Neuronal stem cell (in vitro differentiated cells): ENCODE measurements at regions not wholly inside any gene's neighbourhood (a gene's known extent, or its start where the extent isn't known, plus 50 kb on each side); places are given as distances from the start of the nearest gene placed in this dataset.
A peak's percentile ranks its signal among the peaks of the same experiment; 100 is the strongest.

ENCODE experiments used
- DNase-seq: peaks from one replicate; pipeline ENCODE4 v3.0.0-alpha.2; 2013; ENCODE audit warnings: low spot score
- H2AFZ ChIP-seq: one replicate; pipeline ENCODE4 v1.6.1; 2013; ENCODE audit warnings: mild to moderate bottlenecking, low read length, inconsistent platforms
- H2AK5ac ChIP-seq: 2 replicates; pipeline ENCODE4 v1.6.1; 2013; ENCODE audit warnings: low read depth, mild to moderate bottlenecking, inconsistent platforms, low read length, moderate library complexity, mixed read lengths
- H2BK120ac ChIP-seq: 2 replicates; pipeline ENCODE4 v1.6.1; 2013; ENCODE audit warnings: low read depth, mild to moderate bottlenecking, inconsistent platforms, low read length, moderate library complexity, mixed read lengths
- H2BK12ac ChIP-seq: one replicate; pipeline ENCODE4 v1.6.1; 2013; ENCODE audit warnings: low read length, inconsistent platforms
- H2BK15ac ChIP-seq: 2 replicates; pipeline ENCODE4 v1.6.1; 2013; ENCODE audit warnings: mild to moderate bottlenecking, low read length, inconsistent platforms, mixed read lengths
- H2BK5ac ChIP-seq: one replicate; pipeline ENCODE4 v1.6.1; 2013; ENCODE audit warnings: inconsistent platforms, mild to moderate bottlenecking, low read length, moderate library complexity
- H3K14ac ChIP-seq: one replicate; pipeline ENCODE4 v1.6.1; 2013; ENCODE audit warnings: low read length, inconsistent platforms
- H3K18ac ChIP-seq: 2 replicates; pipeline ENCODE4 v1.6.1; 2013; ENCODE audit warnings: low read length, inconsistent platforms
- H3K23ac ChIP-seq: 2 replicates; pipeline ENCODE4 v1.6.1; 2013; ENCODE audit warnings: low read depth, mild to moderate bottlenecking, mixed read lengths, low read length, inconsistent platforms; ENCODE audit not compliant: poor library complexity
- H3K27ac ChIP-seq: replicated peaks from 3 replicates; pipeline ENCODE4 v1.5.1; 2013; ENCODE audit warnings: low read length, inconsistent platforms
- H3K27me3 ChIP-seq, 3 experiments: 2 replicates each; pipeline ENCODE4 v1.6.1; 2013; ENCODE audit warnings: low read length in 3 of 3, mild to moderate bottlenecking in 2 of 3, inconsistent platforms in 1 of 3, low read depth in 1 of 3, mixed read lengths in 1 of 3, moderate library complexity in 1 of 3; ENCODE audit not compliant: control insufficient read depth in 3 of 3, insufficient read depth in 3 of 3
- H3K36me3 ChIP-seq, 2 donors: replicated peaks in 1 of 2; 2 replicates each; pipeline ENCODE4 v1.6.1; 2013; ENCODE audit warnings: low read length in 2 of 2; ENCODE audit not compliant: control insufficient read depth in 2 of 2, insufficient read depth in 2 of 2
- H3K4ac ChIP-seq: 2 replicates; pipeline ENCODE4 v1.6.1; 2013; ENCODE audit warnings: inconsistent platforms, mild to moderate bottlenecking, low read length, moderate library complexity
- H3K4me1 ChIP-seq, 2 donors: 1 replicate in 1 of 2; 2 replicates in 1 of 2; pipeline ENCODE4 v1.6.1; 2013; ENCODE audit warnings: low read length in 2 of 2, low read depth in 1 of 2; ENCODE audit not compliant: control insufficient read depth in 2 of 2, insufficient read depth in 1 of 2
- H3K4me2 ChIP-seq: one replicate; pipeline ENCODE4 v1.6.1; 2013; ENCODE audit warnings: mild to moderate bottlenecking, low read length, inconsistent platforms; ENCODE audit not compliant: insufficient read depth, poor library complexity, severe bottlenecking
- H3K4me3 ChIP-seq, 2 donors: 2 replicates each; pipeline ENCODE4 v1.5.1; 2013; ENCODE audit warnings: low read length in 2 of 2, mild to moderate bottlenecking in 2 of 2, inconsistent platforms in 1 of 2, moderate library complexity in 1 of 2
- H3K79me1 ChIP-seq: one replicate; pipeline ENCODE4 v1.6.1; 2013; ENCODE audit warnings: low read depth, mild to moderate bottlenecking, inconsistent platforms, low read length, moderate library complexity
- H3K9ac ChIP-seq: one replicate; pipeline ENCODE4 v1.6.1; 2013; ENCODE audit warnings: mild to moderate bottlenecking, low read depth, low read length, inconsistent platforms; ENCODE audit not compliant: poor library complexity
- H3K9me3 ChIP-seq, 2 donors: replicated peaks in 1 of 2; 2 replicates each; pipeline versions ENCODE3 to v1.6.1; 2013; ENCODE audit warnings: low read length in 2 of 2, mild to moderate bottlenecking in 2 of 2, inconsistent platforms in 1 of 2, low read depth in 1 of 2, mixed read lengths in 1 of 2, moderate library complexity in 1 of 2; ENCODE audit not compliant: control insufficient read depth in 2 of 2, insufficient read depth in 1 of 2
- H4K8ac ChIP-seq: one replicate; pipeline ENCODE4 v1.6.1; 2013; ENCODE audit warnings: low read depth, mild to moderate bottlenecking, inconsistent platforms, low read length, moderate library complexity
- H4K91ac ChIP-seq: one replicate; pipeline ENCODE4 v1.6.1; 2013; ENCODE audit warnings: low read length, low read depth, mild to moderate bottlenecking, inconsistent platforms; ENCODE audit not compliant: poor library complexity
- WGBS, 2 donors: extraction: QIAGEN DNeasy Blood & Tissue Kit; methylation state at CpG; one replicate each; pipeline ENCODE4 v1.1.7; 2013; ENCODE audit warnings: missing lambda C conversion rate in 2 of 2, mixed read lengths in 1 of 2; ENCODE audit not compliant: insufficient read length in 2 of 2, insufficient replicate concordance in 1 of 2; ENCODE audit errors: extremely low coverage in 2 of 2; 5-methylcytosine and 5-hydroxymethylcytosine counted together

- no peak overlapping the region for H3K23ac ChIP-seq
- H3K14ac ChIP-seq, result no peak overlapping the region
- DNase-seq, result no peak
- no peak overlapping the region for H2BK15ac ChIP-seq
- no peak overlapping the region for H3K4me3 ChIP-seq
- H3K36me3 ChIP-seq, result no peaks in the 10 kb centered on the region
- no peak overlapping the region for H4K8ac ChIP-seq
- no peak overlapping the region for H2BK12ac ChIP-seq
- 100% methylated on average over 1 of the region's 2 CpGs for WGBS, 2 donors
- H4K91ac ChIP-seq, result no peak overlapping the region
- H2AK5ac ChIP-seq, result no peak overlapping the region
- H3K4me2 ChIP-seq, result no peak overlapping the region
- H3K27me3 ChIP-seq, result no peaks in the 10 kb centered on the region
- no peaks in the 10 kb centered on the region for H3K79me1 ChIP-seq
- H3K4ac ChIP-seq, result no peak overlapping the region
- H3K9me3 ChIP-seq, result no peaks in the 10 kb centered on the region
- H2AFZ ChIP-seq, result no peak overlapping the region
- H3K27ac ChIP-seq, result no peak overlapping the region
- no peak overlapping the region for H2BK120ac ChIP-seq
- H2BK5ac ChIP-seq, result no peak overlapping the region
- no peak overlapping the region for H3K9ac ChIP-seq
- no peaks in the 10 kb centered on the region for H3K4me1 ChIP-seq
- no peak overlapping the region for H3K18ac ChIP-seq
Measured at GRCh38 chr10:56003555-56003954, 357.5 kb downstream of the ZWINT start.

GRCh38 chr10:55989188-55989587 is 371.9 kb downstream of the ZWINT start:
- no CpG with 5 or more reads among the region's 3 CpGs for WGBS, 2 donors
- Histone ChIP-seq H2BK5ac (no peak overlapping the region), H3K4ac (no peak overlapping the region), H2AFZ (no peak overlapping the region), H3K79me1 (no peaks in the 10 kb centered on the region), H3K9ac (no peak overlapping the region), H4K8ac (no peak overlapping the region), H3K9me3 (no peaks in the 10 kb centered on the region), H2AK5ac (no peak overlapping the region), H3K23ac (no peak overlapping the region), H3K4me3 (no peak overlapping the region), H3K14ac (no peak overlapping the region), H2BK15ac (no peak overlapping the region), H3K4me1 (no peaks in the 10 kb centered on the region), H3K27ac (no peak overlapping the region), H3K36me3 (no peaks in the 10 kb centered on the region), H3K27me3 (no peaks in the 10 kb centered on the region), H3K4me2 (no peak overlapping the region), H3K18ac (no peak overlapping the region), H2BK12ac (no peak overlapping the region), H4K91ac (no peak overlapping the region), H2BK120ac (no peak overlapping the region)
- DNase-seq, result no peak

- no CpG with 5 or more reads among the region's 2 CpGs for WGBS, 2 donors
- no peak overlapping the region for H2AK5ac ChIP-seq
- no peak overlapping the region for H2BK15ac ChIP-seq
- no peak overlapping the region for H3K14ac ChIP-seq
- H4K8ac ChIP-seq, result no peak overlapping the region
- H3K27me3 ChIP-seq, result no peaks in the 10 kb centered on the region
- H4K91ac ChIP-seq, result no peak overlapping the region
- H3K4me2 ChIP-seq, result no peak overlapping the region
- no peaks in the 10 kb centered on the region for H3K4me1 ChIP-seq
- no peak overlapping the region for H3K9ac ChIP-seq
- no peak overlapping the region for H3K4ac ChIP-seq
- no peaks in the 10 kb centered on the region for H3K9me3 ChIP-seq
- H2AFZ ChIP-seq, result peak overlapping the region; percentile 66
- no peak overlapping the region for H3K18ac ChIP-seq
- H3K27ac ChIP-seq, result no peak overlapping the region
- no peaks in the 10 kb centered on the region for H3K79me1 ChIP-seq
- no peak overlapping the region for H2BK120ac ChIP-seq
- H3K4me3 ChIP-seq, result no peak overlapping the region
- no peak overlapping the region for H3K23ac ChIP-seq
- DNase-seq, result no peak
- H2BK5ac ChIP-seq, result no peak overlapping the region
- H3K36me3 ChIP-seq, result no peaks in the 10 kb centered on the region
- no peak overlapping the region for H2BK12ac ChIP-seq
Measured at GRCh38 chr10:55979203-55979602, 381.9 kb downstream of the ZWINT start.

GRCh38 chr10:55966101-55966500 is 395.0 kb downstream of the ZWINT start:
- Histone ChIP-seq H3K9me3 (no peaks in the 10 kb centered on the region), H3K4me1 (no peaks in the 10 kb centered on the region), H3K79me1 (no peaks in the 10 kb centered on the region), H2BK12ac (no peak overlapping the region), H3K27ac (no peak overlapping the region), H3K23ac (no peak overlapping the region), H4K91ac (no peak overlapping the region), H2BK5ac (no peak overlapping the region), H3K14ac (no peak overlapping the region), H2BK120ac (no peak overlapping the region), H2BK15ac (no peak overlapping the region), H4K8ac (no peak overlapping the region), H2AFZ (no peak overlapping the region), H3K4me2 (no peak overlapping the region), H3K4ac (no peak overlapping the region), H3K4me3 (no peak overlapping the region), H3K36me3 (no peaks in the 10 kb centered on the region), H2AK5ac (no peak overlapping the region), H3K9ac (no peak overlapping the region), H3K27me3 (no peaks in the 10 kb centered on the region), H3K18ac (no peak overlapping the region)
- no CpG with 5 or more reads among the region's 2 CpGs for WGBS, 2 donors
- no peak for DNase-seq
